H54 (cell line): ENCODE measurements at regions not wholly inside any gene's neighbourhood (a gene's known extent, or its start where the extent isn't known, plus 50 kb on each side); places are given as distances from the start of the nearest gene placed in this dataset.
"Not testable (repeated sequence)": the region's sequence is repeated elsewhere in the genome, so short reads cannot be mapped to it uniquely, and the experiment has no call there.

ENCODE experiments used
- DNase-seq: peaks from one replicate; pipeline ENCODE4 v3.0.0; 2011; ENCODE audit warnings: low spot score, mixed read lengths; ENCODE audit not compliant: insufficient read length
- FAIRE-seq: peaks from 3 replicates; lab custom pipeline; 2011; peaks lifted over from hg19 to GRCh38; lab: Jason Lieb, UNC
- POLR2A ChIP-seq: IDR thresholded peaks from 2 replicates; pipeline ENCODE4 v1.6.1; 2011; ENCODE audit warnings: low read depth, mild to moderate bottlenecking, low read length

- FAIRE-seq (peak; percentile 6), DNase-seq (peak; percentile 19)
- TF ChIP-seq POLR2A: no peak
Measured at GRCh38 chr1:121538943-121539575, 354.3 kb downstream of the SRGAP2C start.

- FAIRE-seq, DNase-seq: not testable (repeated sequence)
Measured at GRCh38 chr1:121543988-121544387, 359.2 kb downstream of the SRGAP2C start.

DNA sequence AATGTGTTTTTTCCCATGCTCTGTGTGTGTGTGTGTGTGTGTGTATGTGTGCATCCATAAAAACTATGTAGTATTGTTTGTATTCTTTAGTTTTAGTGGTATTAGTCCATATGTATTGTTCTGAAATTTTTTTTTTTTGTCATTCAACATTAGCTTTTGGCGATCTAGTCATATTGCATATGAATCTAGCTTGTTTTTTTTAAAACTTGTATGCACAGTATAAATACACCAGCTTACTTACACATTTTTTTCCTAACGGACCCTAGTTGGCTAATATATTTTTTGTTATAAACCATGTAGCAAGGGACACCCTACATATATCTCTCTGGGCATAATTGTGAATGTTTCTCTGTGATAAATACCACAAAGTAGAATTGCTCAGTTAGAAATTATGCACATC, 359.7 kb downstream of the SRGAP2C start:
- no peak for DNase-seq
- no peak for FAIRE-seq
- no peak for TF ChIP-seq POLR2A

- not testable (repeated sequence) for DNase-seq, FAIRE-seq
Measured at GRCh38 chr1:121545899-121546298, 361.1 kb downstream of the SRGAP2C start.

DNA sequence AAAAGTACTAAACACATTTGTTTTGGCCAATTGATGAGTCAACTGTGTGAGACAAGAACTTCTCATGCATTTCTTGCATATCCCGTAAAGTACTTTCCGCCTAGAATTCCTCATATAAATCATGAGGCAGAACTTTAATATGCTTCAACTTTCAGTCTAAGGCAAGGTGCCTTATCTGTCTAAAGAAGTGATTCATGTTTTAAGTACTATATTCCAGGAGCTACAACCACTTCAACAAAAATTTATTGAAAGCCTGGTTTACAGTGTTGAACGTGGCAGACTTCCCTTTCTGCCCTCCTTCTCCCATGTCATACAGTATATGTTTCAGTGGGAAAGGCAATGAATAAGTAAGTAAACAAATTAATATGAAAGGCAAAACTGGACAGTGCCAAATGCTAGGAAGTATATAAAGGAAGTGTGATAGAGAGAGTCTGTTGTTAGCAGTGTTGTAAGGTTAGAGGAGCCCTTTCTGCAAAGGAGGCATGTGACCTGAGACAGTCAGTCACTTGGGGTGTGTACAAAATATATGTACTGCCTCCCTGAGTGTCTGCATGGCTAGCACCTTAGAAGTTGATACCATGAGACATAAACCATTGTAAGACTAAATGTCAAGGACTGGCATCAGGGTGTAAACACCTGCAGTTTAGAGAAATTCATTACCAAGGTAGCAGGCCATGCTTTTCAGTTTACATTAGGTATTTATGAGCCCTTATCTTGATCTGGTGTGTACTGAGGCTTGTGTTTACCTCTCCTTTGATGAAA, 362.2 kb downstream of the SRGAP2C start:
- FAIRE-seq (peak; percentile 82), DNase-seq (no peak)
- TF ChIP-seq POLR2A: no peak

GRCh38 chr1:121547726-121548125, 363.0 kb downstream of the SRGAP2C start:
- not testable (repeated sequence) for FAIRE-seq

DNA sequence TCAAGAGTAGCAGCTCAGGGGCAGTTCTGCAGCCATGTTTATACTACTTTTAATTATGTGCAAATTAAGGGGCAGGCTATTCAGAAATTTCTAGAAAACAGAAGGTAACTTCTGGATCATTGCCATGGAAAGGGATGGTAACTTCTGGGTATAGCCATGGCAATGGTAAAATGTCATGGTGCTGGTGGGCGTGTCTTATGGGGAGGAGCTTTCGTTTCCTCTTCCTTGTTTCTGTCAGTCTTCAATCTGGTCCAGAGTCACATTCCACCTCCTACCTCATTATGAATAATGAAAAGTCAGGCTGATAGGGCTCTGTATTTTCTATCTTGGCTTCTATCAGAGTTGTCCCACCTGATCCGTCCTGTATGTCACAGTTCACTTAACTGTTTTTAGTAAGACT, 366.0 kb downstream of the SRGAP2C start:
- not testable (repeated sequence) for DNase-seq
- FAIRE-seq: peak; percentile 82

More at GRCh38 chr1:121547726-121548125, 363.0 kb downstream of the SRGAP2C start:
- not testable (repeated sequence) for DNase-seq

DNA sequence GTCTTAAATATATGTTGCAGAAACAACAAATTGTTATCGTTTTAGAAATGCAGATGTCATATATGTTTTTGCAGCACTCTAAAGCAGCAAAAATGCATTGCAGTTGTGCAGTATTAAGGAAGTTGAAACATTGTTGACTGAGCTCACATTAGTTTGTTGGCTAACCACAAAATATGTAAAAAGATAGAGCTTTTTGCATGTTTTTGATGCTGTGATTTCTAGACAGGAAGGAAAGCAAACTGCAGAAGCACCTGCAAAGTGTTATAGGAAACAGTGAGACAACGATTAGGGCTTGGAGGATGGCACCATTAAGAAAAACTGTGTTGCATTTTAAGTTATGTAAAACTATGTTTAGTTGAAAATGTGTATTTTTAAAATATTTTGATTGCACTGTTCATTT, 366.7 kb downstream of the SRGAP2C start:
- not testable (repeated sequence) for DNase-seq, FAIRE-seq

- not testable (repeated sequence) for DNase-seq, FAIRE-seq
Measured at GRCh38 chr1:121556560-121556959, 371.8 kb downstream of the SRGAP2C start.

GRCh38 chr1:121558034-121558433, 373.3 kb downstream of the SRGAP2C start:
- DNase-seq: not testable (repeated sequence)

GRCh38 chr1:121558514-121558913, 373.7 kb downstream of the SRGAP2C start:
- peak; percentile 88 for FAIRE-seq

More at GRCh38 chr1:121558034-121558433, 373.3 kb downstream of the SRGAP2C start:
- FAIRE-seq: not testable (repeated sequence)

GRCh38 chr1:121566346-121566745, 381.6 kb downstream of the SRGAP2C start:
- TF ChIP-seq POLR2A: no peak
- FAIRE-seq (no peak), DNase-seq (no peak)

More at GRCh38 chr1:121558514-121558913, 373.7 kb downstream of the SRGAP2C start:
- no peak for DNase-seq
- no peak for TF ChIP-seq POLR2A

GRCh38 chr1:121569428-121569827, 384.7 kb downstream of the SRGAP2C start:
- no peak for FAIRE-seq
- DNase-seq: no peak
- no peak for TF ChIP-seq POLR2A

GRCh38 chr1:121573881-121574504, 389.2 kb downstream of the SRGAP2C start:
- FAIRE-seq: peak; percentile 97
- DNase-seq: peak; percentile 6

- FAIRE-seq, DNase-seq: not testable (repeated sequence)
Measured at GRCh38 chr1:121574505-121574899, 389.7 kb downstream of the SRGAP2C start.

DNA sequence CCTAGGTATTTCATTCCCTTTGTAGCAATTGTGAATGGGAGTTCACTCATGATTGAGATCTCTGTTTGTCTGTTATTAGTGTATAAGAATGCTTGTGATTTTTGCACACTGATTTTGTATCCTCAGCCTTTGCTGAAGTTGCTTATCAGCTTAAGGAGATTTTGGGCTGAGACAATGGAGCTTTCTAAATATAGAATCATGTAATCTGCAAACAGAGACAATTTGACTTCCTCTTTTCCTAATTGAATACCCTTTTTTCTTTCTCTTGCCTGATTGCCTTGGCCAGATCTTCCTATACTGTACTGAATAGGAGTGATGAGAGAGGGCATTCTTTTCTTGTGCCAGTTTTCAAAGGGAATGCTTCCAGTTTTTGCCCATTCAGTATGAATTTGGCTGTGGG, 398.1 kb downstream of the SRGAP2C start:
- FAIRE-seq, DNase-seq: not testable (repeated sequence)
